ENCODE measurements at regions not wholly inside any gene's neighbourhood (a gene's known extent, or its start where the extent isn't known, plus 50 kb on each side); places are given as distances from the start of the nearest gene placed in this dataset.

GRCh38 chr17:79429864-79430494 is 180.9 kb downstream of the RBFOX3 start:
- Histone ChIP-seq H4K20me1 (ENCODE audit: control insufficient read depth, extremely low read depth, insufficient read depth, low read length) (no peaks in the 10 kb centered on the region), H3K27ac (ENCODE audit: control insufficient read depth, insufficient read depth, low read length) (no peak overlapping the region), H3K4me2 (ENCODE audit: control insufficient read depth, extremely low read depth, insufficient read depth, low read depth, low read length) (no peak overlapping the region), H2AFZ (ENCODE audit: control insufficient read depth, low read length) (no peak overlapping the region), H3K79me2 (ENCODE audit: control insufficient read depth, insufficient read depth, low read length) (no peaks in the 10 kb centered on the region), H3K9me1 (ENCODE audit: control insufficient read depth, extremely low read depth, insufficient read depth, low read length) (no peaks in the 10 kb centered on the region), H3K9me3 (ENCODE audit: control insufficient read depth, low read depth, low read length) (no peaks in the 10 kb centered on the region), H3K36me3 (ENCODE audit: control insufficient read depth in 2 of 2, extremely low read depth in 1 of 2, insufficient read depth in 2 of 2, low read length in 2 of 2) (no peaks in the 10 kb centered on the region), H3K9ac (ENCODE audit: control insufficient read depth, extremely low read depth, insufficient read depth, low read length) (no peak overlapping the region), H3K4me3 (ENCODE audit: control insufficient read depth in 2 of 3, extremely low read depth in 1 of 3, insufficient read depth in 2 of 3, low read depth in 1 of 3, low read length in 3 of 3) (no peak overlapping the region), H3K27me3 (ENCODE audit: control insufficient read depth, extremely low read depth, insufficient read depth, low read length) (no peaks in the 10 kb centered on the region), H3K4me1 (ENCODE audit: control insufficient read depth, extremely low read depth, insufficient read depth, low read length) (no peaks in the 10 kb centered on the region)
- dilution Hi-C loops (cut with MboI; ENCODE audit: extremely low pct_ligation_motif_present, low sequenced_read_pairs), result no loop called here
- no peak for DNase-seq (ENCODE audit: low read depth, low spot score)
- FAIRE-seq, result no peak
- TF ChIP-seq EZH2 (IDR thresholded peaks at IDR 0.05; ENCODE audit: low read length) (no peak), CTCF (optimal IDR thresholded peaks at IDR 0.05 in 1 of 3, IDR thresholded peaks at IDR 0.05 in 1 of 3, conservative IDR thresholded peaks at IDR 0.05 in 1 of 3; ENCODE audit: extremely low read depth in 1 of 3, insufficient read depth in 2 of 3, low read length in 3 of 3) (no peak)

- Histone ChIP-seq H3K4me1 (ENCODE audit: control insufficient read depth, extremely low read depth, insufficient read depth, low read length) (no peaks in the 10 kb centered on the region), H3K79me2 (ENCODE audit: control insufficient read depth, insufficient read depth, low read length) (no peaks in the 10 kb centered on the region), H3K36me3 (ENCODE audit: control insufficient read depth in 2 of 2, extremely low read depth in 1 of 2, insufficient read depth in 2 of 2, low read length in 2 of 2) (no peaks in the 10 kb centered on the region), H3K9me1 (ENCODE audit: control insufficient read depth, extremely low read depth, insufficient read depth, low read length) (no peaks in the 10 kb centered on the region), H3K27me3 (ENCODE audit: control insufficient read depth, extremely low read depth, insufficient read depth, low read length) (no peaks in the 10 kb centered on the region), H3K4me3 (ENCODE audit: control insufficient read depth in 2 of 3, extremely low read depth in 1 of 3, insufficient read depth in 2 of 3, low read depth in 1 of 3, low read length in 3 of 3) (no peak overlapping the region), H3K27ac (ENCODE audit: control insufficient read depth, insufficient read depth, low read length) (no peak overlapping the region), H2AFZ (ENCODE audit: control insufficient read depth, low read length) (no peak overlapping the region), H4K20me1 (ENCODE audit: control insufficient read depth, extremely low read depth, insufficient read depth, low read length) (no peaks in the 10 kb centered on the region), H3K9ac (ENCODE audit: control insufficient read depth, extremely low read depth, insufficient read depth, low read length) (no peak overlapping the region), H3K4me2 (ENCODE audit: control insufficient read depth, extremely low read depth, insufficient read depth, low read depth, low read length) (no peak overlapping the region), H3K9me3 (ENCODE audit: control insufficient read depth, low read depth, low read length) (no peaks in the 10 kb centered on the region)
- no peak for FAIRE-seq
- no peak for TF ChIP-seq EZH2 (IDR thresholded peaks at IDR 0.05; ENCODE audit: low read length)
- no peak for TF ChIP-seq CTCF (optimal IDR thresholded peaks at IDR 0.05 in 1 of 3, IDR thresholded peaks at IDR 0.05 in 1 of 3, conservative IDR thresholded peaks at IDR 0.05 in 1 of 3; ENCODE audit: extremely low read depth in 1 of 3, insufficient read depth in 2 of 3, low read length in 3 of 3)
- dilution Hi-C loops (cut with MboI; ENCODE audit: extremely low pct_ligation_motif_present, low sequenced_read_pairs), result no loop called here
- no peak for DNase-seq (ENCODE audit: low read depth, low spot score)
Measured at GRCh38 chr17:79428988-79429387, 181.9 kb downstream of the RBFOX3 start.

Measured in keratinocyte (primary cell).